ENCODE measurements at regions not wholly inside any gene's neighbourhood (a gene's known extent, or its start where the extent isn't known, plus 50 kb on each side); places are given as distances from the start of the nearest gene placed in this dataset.

GRCh38 chr4:96312046-96312685 lies 472.3 kb downstream of the PDHA2 start:
- DNase-seq (ENCODE audit: low read depth), result no peak
- no peak overlapping the region for H3K4me3 ChIP-seq (ENCODE audit: low read depth, low read length)
- TF ChIP-seq, protein P1, sequence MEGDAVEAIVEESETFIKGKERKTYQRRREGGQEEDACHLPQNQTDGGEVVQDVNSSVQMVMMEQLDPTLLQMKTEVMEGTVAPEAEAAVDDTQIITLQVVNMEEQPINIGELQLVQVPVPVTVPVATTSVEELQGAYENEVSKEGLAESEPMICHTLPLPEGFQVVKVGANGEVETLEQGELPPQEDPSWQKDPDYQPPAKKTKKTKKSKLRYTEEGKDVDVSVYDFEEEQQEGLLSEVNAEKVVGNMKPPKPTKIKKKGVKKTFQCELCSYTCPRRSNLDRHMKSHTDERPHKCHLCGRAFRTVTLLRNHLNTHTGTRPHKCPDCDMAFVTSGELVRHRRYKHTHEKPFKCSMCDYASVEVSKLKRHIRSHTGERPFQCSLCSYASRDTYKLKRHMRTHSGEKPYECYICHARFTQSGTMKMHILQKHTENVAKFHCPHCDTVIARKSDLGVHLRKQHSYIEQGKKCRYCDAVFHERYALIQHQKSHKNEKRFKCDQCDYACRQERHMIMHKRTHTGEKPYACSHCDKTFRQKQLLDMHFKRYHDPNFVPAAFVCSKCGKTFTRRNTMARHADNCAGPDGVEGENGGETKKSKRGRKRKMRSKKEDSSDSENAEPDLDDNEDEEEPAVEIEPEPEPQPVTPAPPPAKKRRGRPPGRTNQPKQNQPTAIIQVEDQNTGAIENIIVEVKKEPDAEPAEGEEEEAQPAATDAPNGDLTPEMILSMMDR (IDR thresholded peaks at IDR 0.05; ENCODE audit: insufficient read depth, low read depth, low read length, missing control alignments), result no peak

DNA sequence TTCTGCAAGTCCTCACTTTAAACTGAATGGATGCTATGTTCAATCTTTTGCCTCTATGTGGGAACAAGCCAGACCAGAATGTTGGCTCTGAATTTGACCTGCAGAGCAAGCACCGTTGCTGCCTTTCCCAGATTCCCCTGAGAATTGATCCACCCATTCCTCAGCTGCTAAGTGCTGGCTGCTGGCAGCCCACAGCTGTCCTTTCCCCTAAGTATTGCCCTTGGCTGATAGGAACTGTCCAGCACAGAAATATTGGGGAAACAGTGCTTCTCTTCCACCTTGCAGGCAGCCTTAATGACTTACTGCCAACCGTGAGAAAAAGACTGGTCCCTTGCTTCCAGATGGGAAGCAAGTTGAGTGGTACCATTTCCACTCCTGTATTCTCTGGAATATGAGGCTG lies 475.9 kb downstream of the PDHA2 start:
- DNase-seq (ENCODE audit: low read depth), result no peak
- TF ChIP-seq, protein P1 (IDR thresholded peaks at IDR 0.05; ENCODE audit: insufficient read depth, low read depth, low read length, missing control alignments), result no peak

GRCh38 chr4:96316776-96317175 lies 476.9 kb downstream of the PDHA2 start:
- no peak overlapping the region for H3K4me3 ChIP-seq (ENCODE audit: low read depth, low read length)
- TF ChIP-seq, protein P1 (IDR thresholded peaks at IDR 0.05; ENCODE audit: insufficient read depth, low read depth, low read length, missing control alignments), result no peak
- no peak for DNase-seq (ENCODE audit: low read depth)

More for the DNA sequence above, 475.9 kb downstream of the PDHA2 start:
- no peak overlapping the region for H3K4me3 ChIP-seq (ENCODE audit: low read depth, low read length)

DNA sequence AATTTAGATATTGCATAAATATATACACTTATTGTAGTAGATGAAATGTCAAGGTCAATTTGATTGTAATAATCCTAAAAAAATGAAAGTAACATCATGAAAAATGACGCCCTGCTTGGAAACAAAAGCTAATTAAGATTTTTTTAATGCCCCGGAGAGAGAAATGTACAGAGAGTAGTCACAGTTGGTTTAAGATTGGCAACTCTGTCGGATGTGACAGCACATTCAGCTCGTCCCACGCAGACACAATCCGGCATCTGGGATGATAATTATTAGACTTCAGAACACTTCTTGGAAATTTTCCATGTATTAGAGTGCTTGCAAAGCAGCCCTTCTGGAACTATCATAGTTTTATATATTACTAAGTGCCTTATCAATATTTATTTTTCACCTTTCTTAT lies 478.0 kb downstream of the PDHA2 start:
- TF ChIP-seq, protein P1 (IDR thresholded peaks at IDR 0.05; ENCODE audit: insufficient read depth, low read depth, low read length, missing control alignments), result no peak
- no peak overlapping the region for H3K4me3 ChIP-seq (ENCODE audit: low read depth, low read length)
- no peak for DNase-seq (ENCODE audit: low read depth)

- TF ChIP-seq, protein P1 (IDR thresholded peaks at IDR 0.05; ENCODE audit: insufficient read depth, low read depth, low read length, missing control alignments), result no peak
- DNase-seq (ENCODE audit: low read depth), result no peak
- no peak overlapping the region for H3K4me3 ChIP-seq (ENCODE audit: low read depth, low read length)
These were observed 487.0 kb downstream of the PDHA2 start for GRCh38 chr4:96326846-96327245.

DNA sequence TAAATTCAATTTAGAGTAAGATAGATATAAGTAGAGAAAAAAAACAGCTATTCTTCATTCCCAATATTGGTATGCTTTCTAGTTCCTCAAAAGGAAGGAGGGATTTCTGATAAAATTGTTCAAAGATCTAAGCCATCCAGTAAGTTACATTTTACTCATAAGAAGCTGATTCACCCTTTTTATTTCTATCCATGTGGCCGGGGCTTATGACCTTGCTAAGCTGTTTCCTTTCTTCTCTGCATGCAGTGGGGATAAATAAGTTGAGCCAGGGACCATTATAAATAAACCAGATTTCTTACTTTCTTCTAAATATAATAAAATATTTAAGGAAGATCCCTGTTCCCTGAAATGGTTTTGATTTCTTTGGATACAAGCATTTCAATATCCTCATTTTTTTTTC lies 502.3 kb downstream of the PDHA2 start:
- no peak overlapping the region for H3K4me3 ChIP-seq (ENCODE audit: low read depth, low read length)
- TF ChIP-seq, protein P1 (IDR thresholded peaks at IDR 0.05; ENCODE audit: insufficient read depth, low read depth, low read length, missing control alignments), result no peak
- DNase-seq (ENCODE audit: low read depth), result no peak
